Panc1 (cell line): ENCODE measurements at regions not wholly inside any gene's neighbourhood (a gene's known extent, or its start where the extent isn't known, plus 50 kb on each side); places are given as distances from the start of the nearest gene placed in this dataset.

Source experiments
- ATAC-seq: fragments of 200-7000 bp; cut with Tn5 transposase; 2 replicates; pipeline ENCODE4 v1.9.1; 2020; ENCODE audit warnings: mild to moderate bottlenecking, moderate library complexity
- BruUV-seq: library from RNA; stranded (reverse); fragments of 400-500 nt; replicated peaks from 2 replicates; lab custom pipeline; 2021; lab: Mats Ljungman, UMichigan
- CTCF ChIA-PET: fragments of 300-600 bp; sonication (Branson Sonifier 250); formaldehyde crosslinking; loops from one replicate; lab custom pipeline; 2022; ENCODE audit warnings: antibody characterized with exemption; lab: Charles Lee
- POLR2A ChIA-PET: fragments of 300-600 bp; sonication (Branson Sonifier 250); formaldehyde crosslinking; loops from one replicate; lab custom pipeline; 2022; ENCODE audit warnings: antibody characterized with exemption; lab: Charles Lee
- DNase-seq: peaks from one replicate; pipeline ENCODE4 v3.0.0-alpha.2; 2010; ENCODE audit warnings: low read depth, low spot score
- H3K27ac ChIP-seq: 2 replicates; pipeline ENCODE4 v1.5.1; 2011; ENCODE audit warnings: mild to moderate bottlenecking, low read length, inconsistent platforms
- H3K27me3 ChIP-seq: fragments of 200-500 bp; sonication (Bioruptor generic); 2 replicates; pipeline ENCODE4 v1.6.0; 2014; ENCODE audit warnings: low read length, inconsistent platforms; ENCODE audit not compliant: control insufficient read depth, insufficient read depth
- H3K36me3 ChIP-seq: fragments of 200-500 bp; sonication (Bioruptor generic); 2 replicates; pipeline ENCODE4 v1.5.1; 2014; ENCODE audit warnings: inconsistent platforms, mild to moderate bottlenecking, low read length, moderate library complexity; ENCODE audit not compliant: control insufficient read depth, insufficient read depth
- H3K4me1 ChIP-seq: 2 replicates; pipeline ENCODE4 v1.5.1; 2011; ENCODE audit warnings: inconsistent platforms, mild to moderate bottlenecking, low read length, moderate library complexity; ENCODE audit not compliant: control insufficient read depth, insufficient read depth
- H3K4me3 ChIP-seq, 2 experiments: 2 replicates each; pipeline ENCODE4 v1.5.1; 2011 to 2012; ENCODE audit warnings: low read depth in 2 of 2, low read length in 2 of 2, mild to moderate bottlenecking in 2 of 2, inconsistent platforms in 1 of 2, moderate library complexity in 1 of 2
- H3K9me3 ChIP-seq: fragments of 200-500 bp; sonication (Bioruptor generic); 2 replicates; pipeline ENCODE4 v1.5.1; 2014; ENCODE audit warnings: low read depth, mild to moderate bottlenecking, inconsistent platforms, low read length, moderate library complexity; ENCODE audit not compliant: control insufficient read depth, insufficient read depth
- CTCF ChIP-seq: fragments of 450-650 bp; IDR thresholded peaks from 2 replicates; pipeline ENCODE4 v1.5.1; 2017; ENCODE audit warnings: mild to moderate bottlenecking
- POLR2AphosphoS5 ChIP-seq: IDR thresholded peaks from 2 replicates; pipeline ENCODE4 v1.6.1; 2012; ENCODE audit warnings: mild to moderate bottlenecking, low read depth, low read length, moderate library complexity
- REST ChIP-seq, 2 experiments: IDR thresholded peaks; 2 replicates each; pipeline ENCODE4 v1.6.1; 2011 to 2012; ENCODE audit warnings: low read depth in 2 of 2, control low read depth in 1 of 2, low read length in 1 of 2, mild to moderate bottlenecking in 1 of 2, moderate library complexity in 1 of 2; ENCODE audit not compliant: insufficient read depth in 1 of 2
- SIN3A ChIP-seq: IDR thresholded peaks from 2 replicates; pipeline ENCODE4 v1.6.1; 2012; ENCODE audit warnings: low read depth, mild to moderate bottlenecking, low read length, moderate library complexity, borderline replicate concordance; ENCODE audit not compliant: insufficient read depth
- TCF7L2 ChIP-seq: IDR thresholded peaks from 2 replicates; pipeline ENCODE4 v1.6.1; 2011; ENCODE audit warnings: mild to moderate bottlenecking, low read depth, low read length, inconsistent platforms
- in situ Hi-C: cut with HindIII; loops from 2 replicates; pipeline ENCODE4 v1.10.0; 2016; ENCODE audit warnings: low sequenced_read_pairs, low pct_unique_long_range_greater_than_20kb
- intact Hi-C: fragments of 100-400 bp; cut with micrococcal nuclease; formaldehyde crosslinking; loops from one replicate; pipeline ENCODE4 v1.10.0; 2022; ENCODE audit not compliant: unreplicated experiment

GRCh38 chr6:68333442-68333841 is 301.6 kb upstream of the ADGRB3 start:
- ChIA-PET POLR2A (no interaction called here), CTCF (no interaction called here)
- no peak for DNase-seq
- intact Hi-C loops (no loop called here), in situ Hi-C loops (no loop called here)
- no peaks in the 10 kb centered on the region for H3K4me1 ChIP-seq
- H3K36me3 ChIP-seq = no peaks in the 10 kb centered on the region
- H3K27ac ChIP-seq = no peak overlapping the region
- no peak overlapping the region for H3K4me3 ChIP-seq
- H3K27me3 ChIP-seq = no peaks in the 10 kb centered on the region
- TF ChIP-seq REST (IDR thresholded peaks at IDR 0.05; ENCODE audit: insufficient read depth in 1 of 2, low read depth in 2 of 2, low read length in 1 of 2) (no peak), TCF7L2 (no peak), SIN3A (no peak), CTCF (no peak), POLR2AphosphoS5 (no peak)
- no TSS peak for BruUV-seq
- no peaks in the 10 kb centered on the region; the same call in 1 of the 2 replicates for H3K9me3 ChIP-seq
- no peak for ATAC-seq

GRCh38 chr6:68328156-68328555 is 306.9 kb upstream of the ADGRB3 start:
- no TSS peak for BruUV-seq
- H3K27ac ChIP-seq = no peak overlapping the region
- no peak for TF ChIP-seq TCF7L2
- no peak for TF ChIP-seq REST (IDR thresholded peaks at IDR 0.05; ENCODE audit: insufficient read depth in 1 of 2, low read depth in 2 of 2, low read length in 1 of 2)
- no peak for TF ChIP-seq CTCF
- TF ChIP-seq POLR2AphosphoS5 = no peak
- no peak for TF ChIP-seq SIN3A
- in situ Hi-C loops = no loop called here
- no peaks in the 10 kb centered on the region for H3K27me3 ChIP-seq
- H3K4me1 ChIP-seq = no peaks in the 10 kb centered on the region
- ChIA-PET CTCF (no interaction called here), POLR2A (no interaction called here)
- no peak overlapping the region for H3K4me3 ChIP-seq
- ATAC-seq = no peak
- intact Hi-C loops = no loop called here
- H3K9me3 ChIP-seq = no peaks in the 10 kb centered on the region
- no peaks in the 10 kb centered on the region; the same call in 1 of the 2 replicates for H3K36me3 ChIP-seq
- no peak for DNase-seq
